GM21447 (cell line): ENCODE measurements at regions not wholly inside any gene's neighbourhood (a gene's known extent, or its start where the extent isn't known, plus 50 kb on each side); places are given as distances from the start of the nearest gene placed in this dataset.
"Not testable (repeated sequence)": the region's sequence is repeated elsewhere in the genome, so short reads cannot be mapped to it uniquely, and the experiment has no call there.

Source experiments
- ATAC-seq: cut with Tn5 transposase; IDR thresholded peaks from one replicate; pipeline ENCODE4 v1.9.1; 2021; ENCODE audit not compliant: unreplicated experiment

DNA sequence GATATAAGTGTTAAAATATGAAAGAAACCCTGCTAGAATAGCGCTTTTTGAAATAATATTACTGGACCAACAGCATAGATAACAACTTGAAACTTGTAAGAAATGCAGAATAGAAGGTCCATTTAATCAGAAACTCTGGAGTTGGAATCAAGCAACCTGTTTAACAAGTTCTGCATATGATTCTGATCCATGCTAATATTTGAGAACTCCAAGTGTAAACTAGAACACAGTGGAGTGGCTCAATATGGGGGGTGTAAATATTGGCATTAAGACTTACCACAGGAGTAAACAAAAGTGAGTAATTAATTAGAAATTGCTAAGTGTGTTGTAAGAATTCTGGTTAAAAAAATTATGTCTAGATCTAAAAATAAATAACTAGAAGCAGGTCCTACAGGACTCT, 151.2 kb downstream of the SLITRK1 start:
- no peak for ATAC-seq

GRCh38 chr13:83730674-83731073, 151.6 kb downstream of the SLITRK1 start:
- no peak for ATAC-seq

DNA sequence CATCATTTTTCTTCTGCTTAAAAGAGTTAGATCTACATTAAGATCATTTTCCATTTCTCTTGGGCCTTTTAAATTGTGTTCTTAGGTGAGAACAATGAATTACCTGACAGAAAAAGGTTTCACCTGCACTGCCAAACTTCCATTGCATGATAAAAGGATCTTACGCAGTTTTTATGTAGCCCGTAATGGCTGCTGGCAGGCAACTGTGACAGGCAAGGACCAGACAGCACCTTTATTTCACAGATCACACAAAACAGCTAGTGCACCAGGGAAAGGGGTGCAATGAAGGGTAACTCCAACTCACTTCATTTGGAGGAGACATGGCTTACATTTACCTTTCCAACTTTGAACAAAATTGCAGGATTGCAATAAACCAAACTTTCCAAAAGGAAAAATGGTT, 159.8 kb downstream of the SLITRK1 start:
- ATAC-seq = no peak

- ATAC-seq = no peak
Measured at GRCh38 chr13:83716121-83716520, 166.2 kb downstream of the SLITRK1 start.

- ATAC-seq = no peak
Measured at GRCh38 chr13:83714236-83714635, 168.0 kb downstream of the SLITRK1 start.

GRCh38 chr13:83710133-83710515, 172.2 kb downstream of the SLITRK1 start:
- no peak for ATAC-seq

DNA sequence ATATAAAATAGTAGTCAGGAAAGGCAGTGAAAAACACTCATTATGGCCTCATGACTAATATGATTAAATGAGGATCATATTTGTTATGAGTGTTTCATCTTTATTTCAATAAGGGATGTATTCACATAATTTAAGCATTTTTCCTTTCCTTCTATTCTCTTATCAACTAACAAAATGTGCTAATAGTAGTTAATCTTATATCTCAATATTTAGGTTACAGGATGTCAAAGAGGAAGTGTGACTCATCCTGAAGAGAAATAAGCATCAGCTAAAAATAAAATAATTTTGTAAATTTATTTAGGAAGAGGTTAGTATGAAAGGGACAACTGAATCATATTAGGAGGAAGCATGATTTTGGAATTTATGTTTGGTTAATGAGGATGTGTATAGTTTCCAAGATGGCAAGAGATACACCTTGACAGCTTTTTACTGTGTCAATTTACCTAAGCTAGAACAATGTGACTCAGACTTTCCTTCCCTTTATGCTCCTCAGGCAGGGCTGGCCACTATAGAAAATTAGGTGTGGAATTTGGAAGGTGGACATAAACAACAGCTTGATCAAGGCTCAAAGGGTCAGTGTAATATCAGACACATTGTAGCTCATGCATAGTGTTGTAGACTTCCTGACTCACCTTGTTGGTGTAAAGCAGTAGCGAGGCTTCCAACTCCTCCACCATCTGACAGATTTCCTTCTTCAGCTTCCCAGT, 172.7 kb downstream of the SLITRK1 start:
- ATAC-seq = no peak

DNA sequence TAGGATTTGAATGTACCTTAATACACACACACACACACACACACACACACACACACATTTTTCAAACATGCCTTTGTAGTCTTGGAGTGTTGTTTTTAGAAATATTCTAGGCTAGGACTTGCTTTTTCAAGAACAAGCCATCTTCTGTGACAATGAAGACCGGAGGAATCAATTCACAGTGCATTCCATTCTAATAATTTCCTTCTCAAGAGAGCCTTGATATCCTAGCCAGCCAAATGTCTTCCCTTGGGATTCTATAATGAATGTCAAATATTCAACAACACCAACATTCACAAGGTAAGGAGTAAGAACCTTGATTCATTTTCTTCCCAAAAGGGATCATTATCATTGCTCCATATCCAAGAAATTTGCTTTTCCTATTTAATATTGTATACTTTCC, 180.3 kb downstream of the SLITRK1 start:
- ATAC-seq = no peak

DNA sequence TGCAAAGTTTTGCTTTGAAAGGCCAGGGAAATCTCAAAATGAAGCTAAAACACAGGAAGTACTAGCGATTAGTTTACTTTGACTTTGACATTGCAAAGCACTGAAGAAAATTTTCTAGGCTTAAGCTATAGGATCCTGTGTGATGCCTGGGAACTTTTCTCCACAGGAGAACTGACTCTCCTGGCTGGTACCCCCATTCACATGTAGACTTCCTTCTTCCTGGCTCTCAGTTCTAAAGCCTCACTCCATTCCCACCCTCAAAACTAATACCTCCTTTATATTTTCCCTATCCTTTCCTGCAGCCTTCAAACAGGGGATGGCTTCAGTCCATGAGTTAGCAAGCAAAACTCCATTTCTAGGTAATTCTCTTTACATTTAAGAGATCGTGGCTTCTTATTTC, 189.5 kb downstream of the SLITRK1 start:
- no peak for ATAC-seq

DNA sequence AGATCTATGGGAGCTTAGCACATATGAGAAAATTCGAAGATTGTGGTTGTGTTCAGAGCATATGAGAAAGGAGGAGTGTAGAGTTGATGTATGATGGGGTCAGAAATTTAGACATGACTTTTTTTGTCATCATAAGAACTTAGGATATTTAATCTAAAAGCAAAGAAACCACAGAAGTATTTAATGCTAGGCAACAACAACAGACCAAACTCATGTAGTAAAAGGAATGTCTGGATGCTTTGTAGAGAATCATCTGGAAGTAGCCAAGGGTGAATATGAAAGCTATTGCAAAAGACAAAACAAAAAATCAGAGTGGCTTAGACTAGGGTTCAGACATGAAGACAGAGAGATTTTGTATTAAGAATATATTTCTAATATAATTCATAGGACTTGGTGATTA, 190.3 kb downstream of the SLITRK1 start:
- no peak for ATAC-seq

- no peak for ATAC-seq
Measured at GRCh38 chr13:83681547-83681946, 200.7 kb downstream of the SLITRK1 start.

DNA sequence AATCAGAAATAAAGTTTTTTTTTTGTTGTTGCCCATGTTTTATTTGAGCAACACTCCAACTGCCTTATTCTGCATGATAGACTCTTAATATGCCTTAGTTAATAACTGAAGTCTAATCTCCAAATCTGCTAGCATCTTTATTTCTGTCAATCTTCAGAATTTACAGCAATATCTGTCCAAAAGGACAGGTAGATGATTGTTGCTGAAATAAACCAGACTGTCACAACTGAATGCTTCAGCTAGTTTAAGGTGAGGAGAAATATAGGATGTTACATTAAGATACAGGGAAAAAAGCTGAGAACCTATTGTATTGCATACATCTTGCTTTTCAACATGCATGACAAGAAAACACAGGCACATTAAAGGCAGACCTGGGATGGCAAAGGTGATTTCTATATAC, 204.3 kb downstream of the SLITRK1 start:
- no peak for ATAC-seq

DNA sequence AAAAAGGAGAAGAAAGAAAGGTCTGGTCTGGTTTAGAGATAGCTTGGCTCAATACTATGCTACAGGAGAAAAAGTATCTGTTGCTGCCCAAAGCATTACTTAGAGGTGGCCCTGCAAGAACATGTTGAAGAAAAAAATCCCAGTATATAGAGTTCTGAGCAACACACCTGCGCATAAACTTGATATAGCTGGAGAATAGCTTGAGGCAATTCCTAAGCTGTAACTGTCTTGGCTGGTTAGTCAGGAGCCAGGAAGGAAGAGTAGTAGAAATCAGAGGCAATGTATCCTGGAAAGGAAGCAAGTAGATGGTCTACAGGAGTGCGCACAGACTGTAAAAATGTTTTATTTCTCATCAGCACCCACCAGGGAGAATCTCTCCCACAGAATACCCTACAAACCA, 209.7 kb downstream of the SLITRK1 start:
- ATAC-seq = no peak

- no peak for ATAC-seq
Measured at GRCh38 chr13:83667606-83668005, 214.7 kb downstream of the SLITRK1 start.

DNA sequence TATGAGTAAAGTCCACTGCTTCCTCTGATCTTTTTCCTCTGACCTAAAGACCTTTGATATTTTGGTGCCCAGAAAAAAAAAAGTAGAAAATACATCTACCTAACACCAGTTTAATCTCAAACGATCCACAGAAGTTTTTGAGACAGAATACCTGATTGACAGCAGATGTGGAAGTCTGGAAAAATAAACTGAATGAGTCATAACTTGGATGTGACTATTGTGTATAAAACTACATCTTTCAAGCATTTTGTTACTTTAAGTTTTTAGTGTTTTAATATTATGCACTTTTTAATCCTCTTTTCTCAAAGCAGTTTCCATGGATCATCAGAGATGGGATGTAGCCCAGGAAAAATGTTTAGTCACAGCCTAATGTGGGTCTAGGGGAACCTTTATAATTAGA, 216.1 kb downstream of the SLITRK1 start:
- no peak for ATAC-seq

- no peak for ATAC-seq
Measured at GRCh38 chr13:83657281-83657680, 225.0 kb downstream of the SLITRK1 start.

DNA sequence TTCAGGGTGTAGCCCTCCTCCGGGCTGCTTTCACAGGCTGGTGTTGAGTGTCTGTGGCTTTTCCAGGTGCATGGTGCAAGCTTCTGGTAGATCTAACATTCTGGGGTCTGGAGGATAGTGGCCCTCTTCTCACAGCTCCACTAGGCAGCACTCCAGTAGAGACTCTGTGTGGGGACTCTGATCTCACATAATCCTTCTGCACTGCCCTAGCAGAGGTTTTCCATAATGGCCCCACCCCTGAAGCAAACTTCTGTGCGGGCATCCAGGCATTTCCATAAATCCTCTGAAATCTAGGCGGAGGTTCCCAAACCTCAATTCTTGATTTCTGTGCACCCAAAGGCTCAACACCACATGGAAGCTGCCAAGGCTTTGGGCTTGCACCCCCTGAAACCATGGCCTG, 239.7 kb downstream of the SLITRK1 start:
- ATAC-seq = not testable (repeated sequence)

DNA sequence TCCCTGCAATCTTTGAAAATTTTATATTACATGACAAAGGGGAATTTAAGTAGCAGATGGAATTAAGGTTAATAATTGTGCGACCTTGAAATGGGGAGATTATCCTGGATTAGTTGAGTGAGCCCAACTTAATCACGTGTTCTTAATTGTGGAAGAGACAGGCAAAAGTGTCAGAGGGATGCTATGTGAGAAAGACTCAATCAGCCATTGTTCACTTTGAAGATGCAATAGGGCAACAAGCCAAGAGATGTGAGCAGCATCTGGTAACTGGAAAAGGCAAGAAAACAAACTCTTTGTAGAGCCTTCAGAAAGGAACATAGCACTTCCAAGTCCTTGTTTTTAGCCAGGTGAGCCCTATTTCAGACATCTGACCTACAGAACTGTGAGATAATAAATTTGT, 247.7 kb downstream of the SLITRK1 start:
- no peak for ATAC-seq

- ATAC-seq = no peak
Measured at GRCh38 chr13:83633746-83634145, 248.5 kb downstream of the SLITRK1 start.

- no peak for ATAC-seq
Measured at GRCh38 chr13:83622422-83622784, 259.9 kb downstream of the SLITRK1 start.

DNA sequence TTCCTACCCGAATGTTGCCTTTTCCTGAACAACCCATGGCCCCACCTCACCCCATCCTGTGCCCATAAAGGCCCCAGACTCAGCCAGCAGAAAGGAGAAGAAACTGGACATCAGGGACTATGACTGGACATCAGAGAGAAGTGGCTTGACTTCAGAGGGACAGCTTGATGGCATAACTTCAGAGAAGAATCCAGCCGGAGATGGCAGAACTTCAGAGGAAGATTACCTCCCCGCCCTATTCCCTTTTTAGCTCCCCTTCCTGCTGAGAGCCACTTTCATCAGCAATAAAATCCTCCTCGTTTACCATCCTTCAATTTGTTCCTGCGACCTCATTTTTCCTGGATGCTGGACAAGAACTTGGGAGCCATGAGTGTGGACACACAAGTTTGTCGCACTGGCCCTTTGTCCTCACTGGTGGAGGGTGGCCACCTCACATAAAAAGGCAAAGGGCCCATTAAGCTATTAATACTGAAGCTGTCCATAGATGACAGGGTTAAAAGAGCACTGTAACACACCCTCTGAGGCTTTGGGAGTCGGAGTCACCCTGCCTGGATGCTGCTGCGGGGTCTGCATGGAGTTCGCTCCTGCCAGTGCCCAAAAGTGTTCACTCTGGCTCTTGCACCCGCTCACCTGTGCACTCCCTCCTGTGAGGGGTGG, 260.4 kb downstream of the SLITRK1 start:
- no peak for ATAC-seq

DNA sequence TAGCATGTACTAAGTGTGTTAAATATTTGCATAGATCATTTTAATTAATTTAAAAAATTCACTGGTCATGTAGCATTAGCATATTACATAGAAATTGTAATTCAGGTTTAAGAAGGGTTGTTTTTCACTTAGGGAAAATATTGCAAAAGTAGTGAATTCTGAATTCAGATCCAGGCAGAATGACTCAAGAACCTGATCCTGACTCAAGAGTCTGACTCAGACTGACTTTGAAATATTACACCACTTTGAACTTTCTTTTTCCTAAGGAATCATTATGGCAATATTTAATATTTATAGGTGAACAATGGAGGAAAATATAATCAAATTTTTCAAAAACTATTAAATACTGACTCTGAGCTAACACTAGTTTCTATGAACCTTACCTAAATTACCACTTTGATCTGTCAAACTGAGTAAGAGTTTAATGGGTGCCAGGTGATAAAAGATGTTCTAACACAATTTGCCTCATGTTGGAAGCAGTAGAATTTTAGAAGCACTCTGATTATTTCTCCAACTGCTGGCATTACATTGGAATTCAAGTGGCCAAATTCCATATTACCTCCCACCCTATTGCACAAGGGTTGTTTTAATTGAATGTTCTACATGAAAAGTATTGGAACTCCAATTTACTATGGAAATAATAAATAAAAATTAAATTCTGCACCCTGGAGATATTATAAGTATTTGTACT, 261.6 kb downstream of the SLITRK1 start:
- no peak for ATAC-seq
